ENCODE measurements at regions not wholly inside any gene's neighbourhood (a gene's known extent, or its start where the extent isn't known, plus 50 kb on each side); places are given as distances from the start of the nearest gene placed in this dataset.

DNA sequence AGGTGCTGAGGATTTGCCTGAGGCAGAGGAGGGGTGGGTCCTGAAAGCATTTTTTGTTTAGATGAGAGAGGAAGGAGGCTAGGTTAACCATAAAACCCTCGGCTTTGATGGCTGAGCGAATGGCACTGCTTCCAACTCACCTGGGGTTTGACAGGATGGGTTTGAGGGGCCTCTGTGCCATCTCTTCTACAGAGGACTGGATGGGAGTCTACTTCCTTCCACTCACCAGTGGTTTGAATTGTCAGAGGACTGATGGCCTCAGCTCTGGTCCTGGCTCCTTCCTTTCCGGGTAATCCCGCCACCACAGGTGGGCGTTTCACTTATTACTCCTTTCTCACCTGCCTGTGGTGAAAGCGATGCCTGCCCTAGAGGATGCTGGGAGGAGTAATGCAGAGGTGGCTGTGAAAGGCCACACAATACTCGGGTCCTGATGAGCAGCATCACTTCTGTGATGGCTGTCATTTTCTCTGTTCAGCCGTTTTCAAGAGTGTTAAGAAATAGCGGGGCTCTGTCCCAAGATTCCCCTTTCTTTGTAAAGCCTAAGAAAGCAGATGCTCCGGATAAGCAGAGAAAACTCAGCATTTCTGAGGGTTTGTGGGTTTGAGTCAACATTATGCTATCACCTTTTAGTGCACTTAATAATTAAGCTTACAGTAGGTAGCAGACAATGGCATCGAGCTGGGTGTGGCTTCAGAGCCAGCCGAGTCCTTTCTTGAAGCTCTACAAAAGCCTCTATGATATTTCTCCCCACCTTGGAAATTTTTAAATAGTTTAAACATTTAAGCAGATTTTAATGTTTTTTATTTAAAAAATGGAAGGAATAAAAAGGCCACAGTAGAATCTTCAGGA lies 220.7 kb downstream of the HLX start:
- Histone ChIP-seq H3K36me3 (no peaks in the 10 kb centered on the region), H3K27ac (no peak overlapping the region)

DNA sequence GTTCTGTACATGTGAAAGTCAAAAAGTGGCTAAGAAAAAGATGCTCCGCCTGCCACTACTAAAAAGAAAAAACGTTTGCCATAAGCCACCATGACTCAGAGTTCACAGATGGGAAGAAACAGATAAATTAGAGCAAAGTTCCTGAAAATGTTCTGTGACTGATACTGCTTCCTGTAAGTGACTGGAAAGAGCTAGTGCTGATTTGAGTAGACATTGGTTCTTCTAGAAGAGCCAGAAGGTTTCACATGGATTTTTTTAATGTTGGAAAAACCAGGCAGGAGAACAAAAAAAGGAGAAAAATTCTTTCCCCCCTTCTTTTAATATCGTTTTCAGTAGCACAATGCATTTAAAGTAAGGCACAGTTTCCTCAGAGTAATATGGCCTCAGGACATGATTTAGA lies 221.4 kb downstream of the HLX start:
- H3K4me1 ChIP-seq = no peaks in the 10 kb centered on the region
- intact Hi-C loops (cut with DNase I) = no loop called here
- H3K9ac ChIP-seq (ENCODE audit: low read depth in 2 of 2, low read length in 2 of 2) = no peak overlapping the region
- H3K36me3 ChIP-seq = no peaks in the 10 kb centered on the region
- no peaks in the 10 kb centered on the region for H3K9me3 ChIP-seq
- TF ChIP-seq, protein P1, sequence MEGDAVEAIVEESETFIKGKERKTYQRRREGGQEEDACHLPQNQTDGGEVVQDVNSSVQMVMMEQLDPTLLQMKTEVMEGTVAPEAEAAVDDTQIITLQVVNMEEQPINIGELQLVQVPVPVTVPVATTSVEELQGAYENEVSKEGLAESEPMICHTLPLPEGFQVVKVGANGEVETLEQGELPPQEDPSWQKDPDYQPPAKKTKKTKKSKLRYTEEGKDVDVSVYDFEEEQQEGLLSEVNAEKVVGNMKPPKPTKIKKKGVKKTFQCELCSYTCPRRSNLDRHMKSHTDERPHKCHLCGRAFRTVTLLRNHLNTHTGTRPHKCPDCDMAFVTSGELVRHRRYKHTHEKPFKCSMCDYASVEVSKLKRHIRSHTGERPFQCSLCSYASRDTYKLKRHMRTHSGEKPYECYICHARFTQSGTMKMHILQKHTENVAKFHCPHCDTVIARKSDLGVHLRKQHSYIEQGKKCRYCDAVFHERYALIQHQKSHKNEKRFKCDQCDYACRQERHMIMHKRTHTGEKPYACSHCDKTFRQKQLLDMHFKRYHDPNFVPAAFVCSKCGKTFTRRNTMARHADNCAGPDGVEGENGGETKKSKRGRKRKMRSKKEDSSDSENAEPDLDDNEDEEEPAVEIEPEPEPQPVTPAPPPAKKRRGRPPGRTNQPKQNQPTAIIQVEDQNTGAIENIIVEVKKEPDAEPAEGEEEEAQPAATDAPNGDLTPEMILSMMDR (IDR thresholded peaks at IDR 0.05) = no peak
- no peak for DNase-seq
- H3K27me3 ChIP-seq = no peaks in the 10 kb centered on the region
- H3K4me3 ChIP-seq = no peak overlapping the region
- H3K27ac ChIP-seq = no peak overlapping the region

More for the DNA sequence above, 220.7 kb downstream of the HLX start:
- Histone ChIP-seq H3K4me1 (no peaks in the 10 kb centered on the region), H3K4me3 (no peak overlapping the region), H3K9ac (ENCODE audit: low read depth in 2 of 2, low read length in 2 of 2) (no peak overlapping the region), H3K9me3 (no peaks in the 10 kb centered on the region), H3K27me3 (no peaks in the 10 kb centered on the region)
- intact Hi-C loops (cut with DNase I) = no loop called here
- DNase-seq = no peak
- TF ChIP-seq, protein P1 (IDR thresholded peaks at IDR 0.05) = no peak

DNA sequence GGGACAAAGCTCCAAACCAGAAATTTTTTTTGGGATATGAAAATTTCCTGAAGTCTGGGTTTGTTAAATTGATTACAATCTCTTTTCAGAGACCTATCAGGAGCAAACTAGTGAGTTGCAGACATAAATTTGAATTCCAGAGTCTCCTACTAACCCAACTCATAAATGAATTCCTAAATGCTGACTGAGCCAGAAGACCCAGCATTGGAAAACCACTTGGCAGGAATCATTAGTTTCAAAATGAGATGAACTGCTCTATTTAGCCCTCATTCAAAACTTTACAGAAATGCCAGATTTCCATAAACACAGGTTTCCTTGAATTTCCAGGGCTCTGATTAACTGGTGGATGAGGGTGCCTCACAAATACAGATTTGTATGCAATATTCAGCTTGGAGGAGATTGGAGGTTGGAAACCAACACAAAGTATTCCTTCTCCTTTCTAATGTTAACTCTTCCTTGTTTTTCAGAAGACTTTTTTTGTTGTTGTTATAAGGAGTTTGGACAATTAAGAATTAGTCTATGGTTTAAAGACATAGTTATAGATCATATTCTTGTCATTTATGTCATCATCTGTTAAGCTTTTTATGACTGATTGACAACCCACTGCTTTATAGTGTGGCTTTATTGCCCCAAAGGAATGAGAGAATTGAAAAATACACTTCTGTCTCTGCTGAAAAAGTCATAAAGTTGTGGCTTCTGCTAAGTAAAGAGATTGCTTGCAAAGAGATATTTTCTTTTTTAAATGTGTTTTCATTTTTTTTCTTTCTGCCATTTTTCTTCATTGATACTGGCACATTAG lies 222.8 kb downstream of the HLX start:
- no peak for DNase-seq
- Histone ChIP-seq H3K27ac (no peak overlapping the region), H3K4me1 (no peaks in the 10 kb centered on the region), H3K36me3 (no peaks in the 10 kb centered on the region), H3K9ac (ENCODE audit: low read depth in 2 of 2, low read length in 2 of 2) (no peak overlapping the region), H3K27me3 (no peaks in the 10 kb centered on the region), H3K9me3 (no peaks in the 10 kb centered on the region), H3K4me3 (no peak overlapping the region)
- TF ChIP-seq, protein P1 (IDR thresholded peaks at IDR 0.05) = no peak
- intact Hi-C loops (cut with DNase I) = no loop called here

DNA sequence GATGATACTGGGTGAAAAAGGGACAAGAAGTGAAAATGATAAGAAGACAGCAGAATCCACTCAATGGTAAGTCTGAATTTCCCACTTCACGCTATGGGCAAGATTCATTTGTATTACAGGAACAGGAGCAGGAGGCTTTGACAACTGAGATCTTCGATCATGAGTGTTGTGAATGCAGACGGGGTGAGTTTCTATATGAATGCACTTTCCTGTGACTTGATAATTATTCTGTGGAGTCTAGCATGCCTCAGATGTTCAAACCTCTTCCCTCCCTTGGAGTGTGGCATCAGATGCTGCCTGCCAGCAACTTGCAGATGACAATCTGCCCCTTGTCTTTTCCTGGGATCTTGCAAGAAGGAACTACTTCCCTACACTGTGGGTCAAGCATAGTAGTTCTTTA lies 225.4 kb downstream of the HLX start:
- H3K4me1 ChIP-seq = no peaks in the 10 kb centered on the region
- no peak overlapping the region for H3K4me3 ChIP-seq
- H3K9ac ChIP-seq (ENCODE audit: low read depth in 2 of 2, low read length in 2 of 2) = no peak overlapping the region
- H3K27me3 ChIP-seq = no peaks in the 10 kb centered on the region
- no peaks in the 10 kb centered on the region for H3K9me3 ChIP-seq
- no peaks in the 10 kb centered on the region for H3K36me3 ChIP-seq
- no peak for DNase-seq
- intact Hi-C loops (cut with DNase I) = no loop called here
- H3K27ac ChIP-seq = no peak overlapping the region
- TF ChIP-seq, protein P1 (IDR thresholded peaks at IDR 0.05) = no peak

DNA sequence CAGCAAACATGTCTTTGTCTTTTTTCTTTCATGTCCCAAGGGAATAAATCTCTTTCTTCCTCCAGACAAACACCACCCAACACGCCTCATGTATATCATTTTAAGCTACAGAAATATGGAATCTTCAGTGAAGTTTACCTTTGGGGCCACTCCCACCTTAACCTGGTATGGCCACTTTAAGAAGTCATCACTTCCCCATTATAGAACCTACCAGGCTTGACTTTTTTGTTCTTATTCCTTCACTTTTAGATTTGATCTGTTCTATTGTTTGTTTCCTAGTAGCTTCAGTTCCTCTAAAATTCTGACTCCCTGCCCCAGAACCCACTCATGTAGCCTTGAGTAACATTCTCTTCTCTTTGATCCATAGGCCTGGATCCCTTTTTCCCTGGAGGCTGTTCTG lies 226.3 kb downstream of the HLX start:
- intact Hi-C loops (cut with DNase I) = no loop called here
- H3K4me3 ChIP-seq = no peak overlapping the region
- H3K4me1 ChIP-seq = no peaks in the 10 kb centered on the region
- no peak overlapping the region for H3K9ac ChIP-seq (ENCODE audit: low read depth in 2 of 2, low read length in 2 of 2)
- H3K27ac ChIP-seq = no peak overlapping the region
- H3K36me3 ChIP-seq = no peaks in the 10 kb centered on the region
- H3K27me3 ChIP-seq = no peaks in the 10 kb centered on the region
- H3K9me3 ChIP-seq = no peaks in the 10 kb centered on the region
- no peak for DNase-seq
- TF ChIP-seq, protein P1 (IDR thresholded peaks at IDR 0.05) = no peak
